ENCODE measurements at regions not wholly inside any gene's neighbourhood (a gene's known extent, or its start where the extent isn't known, plus 50 kb on each side); places are given as distances from the start of the nearest gene placed in this dataset.

DNA sequence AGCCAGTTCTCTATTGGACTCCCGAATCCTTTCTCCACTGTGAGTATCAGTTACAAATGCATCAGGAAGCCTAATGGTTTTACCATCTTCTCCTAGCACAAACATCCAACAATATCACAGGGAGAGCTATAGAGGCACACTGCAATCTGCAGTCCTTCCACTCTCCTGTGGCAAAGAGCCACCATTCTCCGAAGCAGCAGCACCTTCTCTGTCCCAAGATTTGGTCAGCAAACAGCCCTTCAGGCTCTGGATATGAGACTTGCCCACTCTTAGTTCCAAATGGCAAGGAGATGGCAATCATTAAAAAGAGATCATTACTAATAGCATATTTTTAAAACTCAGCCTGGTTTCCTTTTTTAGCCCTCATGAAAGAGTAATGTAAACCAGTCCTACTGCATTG, 223.4 kb downstream of the HS3ST3A1 start:
- no peak overlapping the region for H3K4me3 ChIP-seq (ENCODE audit: low read depth, low read length)
- TF ChIP-seq, protein P1, sequence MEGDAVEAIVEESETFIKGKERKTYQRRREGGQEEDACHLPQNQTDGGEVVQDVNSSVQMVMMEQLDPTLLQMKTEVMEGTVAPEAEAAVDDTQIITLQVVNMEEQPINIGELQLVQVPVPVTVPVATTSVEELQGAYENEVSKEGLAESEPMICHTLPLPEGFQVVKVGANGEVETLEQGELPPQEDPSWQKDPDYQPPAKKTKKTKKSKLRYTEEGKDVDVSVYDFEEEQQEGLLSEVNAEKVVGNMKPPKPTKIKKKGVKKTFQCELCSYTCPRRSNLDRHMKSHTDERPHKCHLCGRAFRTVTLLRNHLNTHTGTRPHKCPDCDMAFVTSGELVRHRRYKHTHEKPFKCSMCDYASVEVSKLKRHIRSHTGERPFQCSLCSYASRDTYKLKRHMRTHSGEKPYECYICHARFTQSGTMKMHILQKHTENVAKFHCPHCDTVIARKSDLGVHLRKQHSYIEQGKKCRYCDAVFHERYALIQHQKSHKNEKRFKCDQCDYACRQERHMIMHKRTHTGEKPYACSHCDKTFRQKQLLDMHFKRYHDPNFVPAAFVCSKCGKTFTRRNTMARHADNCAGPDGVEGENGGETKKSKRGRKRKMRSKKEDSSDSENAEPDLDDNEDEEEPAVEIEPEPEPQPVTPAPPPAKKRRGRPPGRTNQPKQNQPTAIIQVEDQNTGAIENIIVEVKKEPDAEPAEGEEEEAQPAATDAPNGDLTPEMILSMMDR (IDR thresholded peaks at IDR 0.05; ENCODE audit: insufficient read depth, low read length, severe bottlenecking) = no peak
- FAIRE-seq (no peak), DNase-seq (ENCODE audit: low read depth) (no peak)
- H3K36me3 ChIP-seq (ENCODE audit: control insufficient read depth, insufficient read depth, low read length) = no peaks in the 10 kb centered on the region
- H3K27me3 ChIP-seq (ENCODE audit: control insufficient read depth, insufficient read depth, low read length) = no peaks in the 10 kb centered on the region

DNA sequence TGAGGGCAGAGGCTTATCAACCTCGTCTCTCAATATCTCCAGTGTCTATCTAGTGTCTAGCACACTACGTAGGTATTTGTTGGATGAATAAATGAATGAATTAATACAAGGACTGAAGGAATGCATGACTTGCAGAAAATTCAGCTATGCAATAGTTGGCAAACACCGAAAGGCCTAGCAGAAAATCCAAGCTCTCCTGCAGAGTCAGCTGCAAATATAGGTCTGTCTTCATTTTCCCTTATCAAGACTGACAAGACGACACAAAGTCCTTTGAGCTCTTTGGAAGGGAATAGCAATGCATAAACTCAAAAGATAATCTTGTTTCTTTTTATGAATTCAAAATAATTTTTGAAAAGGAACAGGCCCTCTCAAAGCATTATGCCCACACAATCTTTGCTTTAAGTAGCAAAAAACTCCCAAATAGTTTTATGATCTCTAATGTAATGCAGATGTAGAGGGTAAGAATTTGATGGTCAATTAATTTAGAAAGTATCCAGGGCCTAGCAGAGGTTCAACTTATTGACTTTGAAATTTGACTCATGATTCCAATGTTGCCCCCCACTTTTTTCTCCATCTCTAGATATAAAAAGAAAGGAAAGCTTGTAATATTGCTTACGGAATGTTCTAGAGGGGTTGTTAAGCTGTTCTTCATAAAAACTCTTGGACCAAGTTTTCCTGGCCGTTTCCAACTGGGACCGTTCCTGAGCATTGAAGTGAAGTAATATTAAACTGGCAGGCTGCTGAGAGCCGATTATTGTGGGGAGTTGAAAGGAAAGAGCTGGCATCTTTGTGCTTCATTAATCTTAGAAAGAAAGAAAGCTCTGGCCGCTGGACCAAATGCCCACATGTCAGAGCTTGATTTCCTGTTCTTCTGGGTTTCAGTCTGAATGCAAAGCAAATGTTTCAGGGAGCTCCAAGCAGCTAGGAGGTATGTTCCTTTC, 227.3 kb downstream of the HS3ST3A1 start:
- no peaks in the 10 kb centered on the region for H3K27me3 ChIP-seq (ENCODE audit: control insufficient read depth, insufficient read depth, low read length)
- TF ChIP-seq, protein P1 (IDR thresholded peaks at IDR 0.05; ENCODE audit: insufficient read depth, low read length, severe bottlenecking) = no peak
- no peak overlapping the region for H3K4me3 ChIP-seq (ENCODE audit: low read depth, low read length)
- DNase-seq (ENCODE audit: low read depth) (no peak), FAIRE-seq (no peak)
- H3K36me3 ChIP-seq (ENCODE audit: control insufficient read depth, insufficient read depth, low read length) = no peaks in the 10 kb centered on the region

DNA sequence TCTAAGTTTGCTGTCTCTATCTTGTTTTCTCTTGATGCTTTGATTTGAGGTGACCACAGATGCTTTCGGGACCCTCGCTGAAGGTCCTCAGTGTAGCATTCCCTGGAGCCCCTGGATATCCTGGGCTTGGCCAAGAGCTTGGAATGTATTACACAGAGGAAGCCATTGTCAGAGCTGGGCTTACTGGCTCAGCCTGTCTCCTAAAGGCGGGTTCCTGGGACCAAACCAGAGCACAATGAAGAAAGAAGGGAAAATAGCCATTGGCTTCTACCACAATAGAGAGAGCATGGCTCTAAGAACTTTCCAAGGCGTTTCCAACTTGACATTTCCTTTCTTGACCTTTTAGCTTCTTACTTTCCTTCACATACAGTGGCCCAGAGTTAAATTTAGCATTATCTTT, 229.3 kb downstream of the HS3ST3A1 start:
- no peaks in the 10 kb centered on the region for H3K27me3 ChIP-seq (ENCODE audit: control insufficient read depth, insufficient read depth, low read length)
- TF ChIP-seq, protein P1 (IDR thresholded peaks at IDR 0.05; ENCODE audit: insufficient read depth, low read length, severe bottlenecking) = no peak
- H3K4me3 ChIP-seq (ENCODE audit: low read depth, low read length) = no peak overlapping the region
- FAIRE-seq (no peak), DNase-seq (ENCODE audit: low read depth) (no peak)
- no peaks in the 10 kb centered on the region for H3K36me3 ChIP-seq (ENCODE audit: control insufficient read depth, insufficient read depth, low read length)

DNA sequence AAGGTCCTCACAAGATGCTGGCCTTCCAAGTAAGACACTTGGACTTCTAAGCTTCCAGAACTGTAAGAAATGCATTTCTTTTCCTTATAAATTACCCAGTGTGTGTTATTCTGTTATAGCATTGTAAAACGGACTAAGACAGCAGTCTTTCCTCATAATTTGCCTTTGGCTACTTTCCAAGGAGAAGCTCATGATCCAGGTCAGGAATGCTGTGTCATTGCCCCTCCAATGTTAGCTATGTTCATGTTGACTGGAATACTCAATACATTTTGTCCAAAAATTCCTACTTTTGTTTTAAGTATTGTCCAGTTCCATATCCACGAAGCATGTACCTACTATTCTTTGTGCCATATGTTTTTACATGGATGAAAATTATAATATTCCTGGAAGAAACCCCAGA, 234.6 kb downstream of the HS3ST3A1 start:
- Histone ChIP-seq H3K36me3 (ENCODE audit: control insufficient read depth, insufficient read depth, low read length) (no peaks in the 10 kb centered on the region), H3K4me3 (ENCODE audit: low read depth, low read length) (no peak overlapping the region), H3K27me3 (ENCODE audit: control insufficient read depth, insufficient read depth, low read length) (no peaks in the 10 kb centered on the region)
- FAIRE-seq = no peak
- no peak for DNase-seq (ENCODE audit: low read depth)
- TF ChIP-seq, protein P1 (IDR thresholded peaks at IDR 0.05; ENCODE audit: insufficient read depth, low read length, severe bottlenecking) = no peak

DNA sequence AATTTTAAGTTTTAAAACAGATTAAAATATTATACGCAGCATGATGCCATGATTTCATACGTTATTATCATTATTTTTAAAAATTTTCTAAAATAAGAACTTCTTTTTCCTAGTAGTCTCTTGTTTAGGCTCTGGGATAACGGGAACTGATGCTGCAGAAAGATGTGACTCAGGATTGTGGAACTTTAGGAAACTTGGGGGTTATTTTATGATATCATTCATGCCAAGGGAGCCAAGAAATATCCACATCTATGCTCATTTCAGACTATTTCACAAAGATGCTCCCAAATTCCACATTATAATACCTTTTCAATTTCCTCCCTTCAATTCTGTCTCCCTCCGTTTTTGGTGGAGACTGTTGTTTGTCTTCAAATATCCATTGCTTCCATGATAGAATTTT, 236.4 kb downstream of the HS3ST3A1 start:
- Histone ChIP-seq H3K27me3 (ENCODE audit: control insufficient read depth, insufficient read depth, low read length) (no peaks in the 10 kb centered on the region), H3K4me3 (ENCODE audit: low read depth, low read length) (no peak overlapping the region), H3K36me3 (ENCODE audit: control insufficient read depth, insufficient read depth, low read length) (no peaks in the 10 kb centered on the region)
- no peak for FAIRE-seq
- TF ChIP-seq, protein P1 (IDR thresholded peaks at IDR 0.05; ENCODE audit: insufficient read depth, low read length, severe bottlenecking) = no peak
- DNase-seq (ENCODE audit: low read depth) = no peak
